PC-9 (cell line): ENCODE measurements at regions not wholly inside any gene's neighbourhood (a gene's known extent, or its start where the extent isn't known, plus 50 kb on each side); places are given as distances from the start of the nearest gene placed in this dataset.
"Not testable (repeated sequence)": the region's sequence is repeated elsewhere in the genome, so short reads cannot be mapped to it uniquely, and the experiment has no call there.

Source experiments
- BruUV-seq: library from RNA; stranded (reverse); fragments of 400-500 nt; replicated peaks from 2 replicates; lab custom pipeline; 2021; lab: Mats Ljungman, UMichigan
- CTCF ChIA-PET: fragments of 300-600 bp; sonication (Branson Sonifier 250); formaldehyde crosslinking; loops from one replicate; lab custom pipeline; 2022; ENCODE audit warnings: antibody characterized with exemption; lab: Charles Lee
- POLR2A ChIA-PET: fragments of 300-600 bp; sonication (Branson Sonifier 250); formaldehyde crosslinking; loops from one replicate; lab custom pipeline; 2022; ENCODE audit warnings: antibody characterized with exemption; ENCODE audit not compliant: unreplicated experiment; lab: Charles Lee
- DNase-seq, 2 experiments: peaks; one replicate each; pipeline versions ENCODE4 v3.0.0 to v3.0.0-alpha.2; 2015 to 2022; ENCODE audit warnings: mixed read lengths in 1 of 2
- H2AFZ ChIP-seq: fragments of 200-600 bp; sonication (generic); 2 replicates; pipeline ENCODE4 v1.8.1; 2017; ENCODE audit warnings: antibody characterized with exemption
- H3F3A ChIP-seq: fragments of 200-600 bp; sonication (generic); 2 replicates; pipeline ENCODE4 v1.8.1; 2017; ENCODE audit warnings: antibody characterized with exemption, mild to moderate bottlenecking, low read depth; ENCODE audit not compliant: insufficient read depth
- H3K27ac ChIP-seq: fragments of 200-600 bp; sonication (generic); 2 replicates; pipeline ENCODE4 v1.6.1; 2016; ENCODE audit warnings: mixed run types
- H3K27me3 ChIP-seq: fragments of 200-600 bp; sonication (generic); 2 replicates; pipeline ENCODE4 v1.6.1; 2016; ENCODE audit warnings: low read depth, mixed run types; ENCODE audit not compliant: insufficient read depth
- H3K36me3 ChIP-seq: fragments of 200-600 bp; sonication (generic); 2 replicates; pipeline ENCODE4 v1.6.1; 2016; ENCODE audit warnings: low read depth, mixed run types
- H3K4me1 ChIP-seq: fragments of 200-600 bp; sonication (generic); replicated peaks from 2 replicates; pipeline ENCODE4 v1.6.1; 2016; ENCODE audit warnings: mixed run types; ENCODE audit not compliant: insufficient read depth
- H3K4me2 ChIP-seq: fragments of 200-600 bp; sonication (generic); 2 replicates; pipeline ENCODE4 v1.6.1; 2017; ENCODE audit warnings: mixed run types
- H3K4me3 ChIP-seq: fragments of 200-600 bp; sonication (generic); 2 replicates; pipeline ENCODE4 v1.6.1; 2016; ENCODE audit warnings: mixed run types
- H3K79me2 ChIP-seq: fragments of 200-600 bp; sonication (generic); 2 replicates; pipeline ENCODE4 v1.6.1; 2017; ENCODE audit warnings: low read depth, mixed run types
- H3K9me2 ChIP-seq: fragments of 200-600 bp; sonication (generic); 2 replicates; pipeline ENCODE4 v1.8.1; 2017; ENCODE audit warnings: mild to moderate bottlenecking; ENCODE audit not compliant: insufficient read depth
- H3K9me3 ChIP-seq: fragments of 200-600 bp; sonication (generic); 2 replicates; pipeline ENCODE4 v1.8.1; 2016; ENCODE audit warnings: low read depth; ENCODE audit not compliant: insufficient read depth
- H4K20me1 ChIP-seq: fragments of 200-600 bp; sonication (generic); 2 replicates; pipeline ENCODE4 v1.8.1; 2017; ENCODE audit not compliant: insufficient read depth
- intact Hi-C: fragments of 100-400 bp; cut with micrococcal nuclease; formaldehyde crosslinking; loops from one replicate; pipeline ENCODE4 v1.10.0; 2022; ENCODE audit not compliant: unreplicated experiment

- H3K9me3 ChIP-seq, H3K9me2 ChIP-seq, intact Hi-C loops, H3K27ac ChIP-seq, H2AFZ ChIP-seq, DNase-seq, POLR2A ChIA-PET, H3K4me3 ChIP-seq, H3K36me3 ChIP-seq, H3K4me2 ChIP-seq, H4K20me1 ChIP-seq, H3F3A ChIP-seq, H3K79me2 ChIP-seq, H3K27me3 ChIP-seq, H3K4me1 ChIP-seq, BruUV-seq, CTCF ChIA-PET: not testable (repeated sequence)
Observed at GRCh38 chr1:120565396-120565795, 150.6 kb downstream of the NBPF8 start.

GRCh38 chr1:120567620-120568019, 152.8 kb downstream of the NBPF8 start:
- H3K36me3 ChIP-seq, intact Hi-C loops, POLR2A ChIA-PET, H3K9me3 ChIP-seq, H3K27me3 ChIP-seq, H3K9me2 ChIP-seq, DNase-seq, H2AFZ ChIP-seq, H3F3A ChIP-seq, H3K4me3 ChIP-seq, H3K4me1 ChIP-seq, H4K20me1 ChIP-seq, H3K79me2 ChIP-seq, BruUV-seq, H3K27ac ChIP-seq, CTCF ChIA-PET: not testable (repeated sequence)
- peak overlapping the region; percentile 34; the same call in 1 of the 2 replicates for H3K4me2 ChIP-seq

DNA sequence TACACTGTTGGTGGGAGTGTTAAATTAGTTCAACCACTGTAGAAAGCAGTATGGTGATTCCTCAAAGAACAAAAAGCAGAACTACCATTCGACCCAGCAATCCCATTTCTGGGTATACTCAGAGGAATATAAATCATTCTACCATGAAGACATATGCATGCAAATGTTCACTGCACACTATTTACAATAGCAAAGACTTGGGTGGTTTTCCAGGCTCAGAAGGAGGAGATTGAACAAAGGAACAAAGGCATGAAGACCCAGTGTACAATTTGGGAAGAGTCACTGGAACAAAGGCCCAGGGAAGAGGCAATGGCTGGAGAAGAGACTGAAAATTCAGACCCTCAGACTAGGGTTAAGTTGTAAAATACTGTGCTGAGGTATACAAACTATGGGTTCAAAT, 148.5 kb upstream of the NBPF26 start:
- H3K27me3 ChIP-seq, H2AFZ ChIP-seq, H3K4me2 ChIP-seq, H3K79me2 ChIP-seq, intact Hi-C loops, H3K4me1 ChIP-seq, H3K9me3 ChIP-seq, H3K27ac ChIP-seq, H4K20me1 ChIP-seq, POLR2A ChIA-PET, H3K4me3 ChIP-seq, H3K36me3 ChIP-seq, CTCF ChIA-PET, BruUV-seq, DNase-seq, H3K9me2 ChIP-seq, H3F3A ChIP-seq: not testable (repeated sequence)

- H4K20me1 ChIP-seq, CTCF ChIA-PET, H3F3A ChIP-seq, H3K9me3 ChIP-seq, H3K4me1 ChIP-seq, H3K27ac ChIP-seq, DNase-seq, H3K4me2 ChIP-seq, BruUV-seq, intact Hi-C loops, H3K79me2 ChIP-seq, H3K36me3 ChIP-seq, H3K27me3 ChIP-seq, POLR2A ChIA-PET, H3K4me3 ChIP-seq, H2AFZ ChIP-seq, H3K9me2 ChIP-seq: not testable (repeated sequence)
Observed at GRCh38 chr1:120582135-120582534, 141.6 kb upstream of the NBPF26 start.

DNA sequence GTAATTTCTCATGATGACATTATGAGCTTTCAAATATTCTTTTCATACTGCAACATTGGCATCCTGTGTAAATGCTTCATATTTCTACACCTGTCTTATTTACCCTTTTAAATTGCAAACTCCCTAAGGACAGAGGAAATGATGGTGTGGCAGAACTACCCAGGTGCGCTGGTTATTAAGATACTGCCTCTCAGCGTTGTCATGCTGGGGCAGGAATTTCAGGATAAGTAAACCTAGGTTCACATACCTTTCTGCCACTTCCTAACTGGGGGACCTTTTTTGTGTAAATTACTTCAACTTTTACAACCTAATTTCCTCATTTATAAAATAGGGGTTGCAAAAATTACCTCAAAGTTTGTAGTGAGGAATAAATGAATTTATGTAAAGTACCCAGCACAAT, 137.7 kb upstream of the NBPF26 start:
- H3K27ac ChIP-seq, H3K9me2 ChIP-seq, H3F3A ChIP-seq, H3K4me2 ChIP-seq, CTCF ChIA-PET, H3K79me2 ChIP-seq, H3K9me3 ChIP-seq, H2AFZ ChIP-seq, H3K36me3 ChIP-seq, intact Hi-C loops, BruUV-seq, DNase-seq, H3K4me3 ChIP-seq, POLR2A ChIA-PET, H3K27me3 ChIP-seq, H3K4me1 ChIP-seq, H4K20me1 ChIP-seq: not testable (repeated sequence)

GRCh38 chr1:120588811-120589210, 134.9 kb upstream of the NBPF26 start:
- H3K9me2 ChIP-seq, BruUV-seq, DNase-seq, H3K79me2 ChIP-seq, H3K9me3 ChIP-seq, H4K20me1 ChIP-seq, H3K4me3 ChIP-seq, H2AFZ ChIP-seq, H3K4me1 ChIP-seq, H3K27me3 ChIP-seq, H3F3A ChIP-seq, H3K36me3 ChIP-seq, POLR2A ChIA-PET, intact Hi-C loops, H3K27ac ChIP-seq, CTCF ChIA-PET, H3K4me2 ChIP-seq: not testable (repeated sequence)

DNA sequence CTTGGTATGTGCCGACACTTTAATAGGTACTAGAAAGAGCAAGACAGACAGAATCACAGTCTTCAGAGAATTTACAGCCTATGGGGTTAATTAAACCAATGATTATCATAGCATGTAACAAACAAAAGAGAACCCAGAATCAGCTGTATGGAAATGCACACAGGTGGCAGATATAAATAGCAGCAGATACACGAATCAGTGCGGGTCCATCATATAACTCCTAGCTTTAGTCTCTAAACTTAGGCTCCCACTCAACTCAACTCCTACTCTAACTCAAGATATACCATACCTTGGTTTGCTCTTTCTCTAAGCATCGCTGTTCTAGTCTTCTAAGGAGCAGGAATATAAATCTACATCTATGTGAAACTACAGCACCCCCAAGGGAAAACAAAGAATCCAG, 132.0 kb upstream of the NBPF26 start:
- H3K4me2 ChIP-seq, H2AFZ ChIP-seq, H3K27ac ChIP-seq, H4K20me1 ChIP-seq, H3F3A ChIP-seq, intact Hi-C loops, H3K4me1 ChIP-seq, BruUV-seq, H3K4me3 ChIP-seq, CTCF ChIA-PET, H3K9me2 ChIP-seq, H3K79me2 ChIP-seq, H3K9me3 ChIP-seq, H3K27me3 ChIP-seq, POLR2A ChIA-PET, DNase-seq, H3K36me3 ChIP-seq: not testable (repeated sequence)

GRCh38 chr1:120592943-120593342, 130.8 kb upstream of the NBPF26 start:
- CTCF ChIA-PET, DNase-seq: not testable (repeated sequence)

More at GRCh38 chr1:120592943-120593342, 130.8 kb upstream of the NBPF26 start:
- H3K4me1 ChIP-seq, H4K20me1 ChIP-seq, BruUV-seq, H3K27me3 ChIP-seq, intact Hi-C loops, H3K9me2 ChIP-seq, H3K79me2 ChIP-seq, H3K4me3 ChIP-seq, H2AFZ ChIP-seq, H3K9me3 ChIP-seq, H3K4me2 ChIP-seq, H3K27ac ChIP-seq, POLR2A ChIA-PET, H3F3A ChIP-seq, H3K36me3 ChIP-seq: not testable (repeated sequence)
